Smooth muscle cell (in vitro differentiated cells): ENCODE measurements at regions not wholly inside any gene's neighbourhood (a gene's known extent, or its start where the extent isn't known, plus 50 kb on each side); places are given as distances from the start of the nearest gene placed in this dataset.

Experiments used
- DNase-seq: peaks from one replicate; lab custom pipeline; 2025; ENCODE audit not compliant: unreplicated experiment; lab: John Stamatoyannopoulos, UW
- H2AFZ ChIP-seq: fragments of 200-600 bp; sonication (generic); 2 replicates; pipeline ENCODE4 v1.6.0; 2016; ENCODE audit warnings: antibody characterized with exemption, low read depth, mild to moderate bottlenecking
- H3F3A ChIP-seq: fragments of 200-600 bp; sonication (generic); 2 replicates; pipeline ENCODE4 v1.6.0; 2017; ENCODE audit warnings: antibody characterized with exemption, low read depth
- H3K27ac ChIP-seq: fragments of 200-600 bp; sonication (generic); 2 replicates; pipeline ENCODE4 v1.5.1; 2016; ENCODE audit warnings: low read depth, mild to moderate bottlenecking
- H3K27me3 ChIP-seq: fragments of 200-600 bp; sonication (generic); 2 replicates; pipeline ENCODE4 v1.6.1; 2016; ENCODE audit warnings: low read depth, mild to moderate bottlenecking
- H3K36me3 ChIP-seq: fragments of 200-600 bp; sonication (generic); 2 replicates; pipeline ENCODE4 v1.5.1; 2016; ENCODE audit warnings: low read depth
- H3K4me1 ChIP-seq: fragments of 200-600 bp; sonication (generic); 2 replicates; pipeline ENCODE4 v1.5.1; 2016; ENCODE audit warnings: low read depth
- H3K4me2 ChIP-seq: fragments of 200-600 bp; sonication (generic); 2 replicates; pipeline ENCODE4 v1.6.0; 2016; ENCODE audit warnings: mild to moderate bottlenecking
- H3K4me3 ChIP-seq: fragments of 200-600 bp; sonication (generic); 2 replicates; pipeline ENCODE4 v1.5.1; 2016; ENCODE audit warnings: mild to moderate bottlenecking
- H3K79me2 ChIP-seq: fragments of 200-600 bp; sonication (generic); 2 replicates; pipeline ENCODE4 v1.6.0; 2016; ENCODE audit warnings: low read depth, mild to moderate bottlenecking
- H3K9ac ChIP-seq: fragments of 200-600 bp; sonication (generic); 2 replicates; pipeline ENCODE4 v1.6.0; 2016; ENCODE audit warnings: low read depth
- H3K9me3 ChIP-seq: fragments of 200-600 bp; sonication (generic); replicated peaks from 2 replicates; pipeline ENCODE4 v1.5.1; 2016; ENCODE audit warnings: low read depth
- H4K20me1 ChIP-seq: fragments of 200-600 bp; sonication (generic); 2 replicates; pipeline ENCODE4 v1.6.0; 2016; ENCODE audit warnings: low read depth
- CTCF ChIP-seq: fragments of 200-600 bp; sonication (generic); IDR thresholded peaks from 2 replicates; pipeline ENCODE4 v1.5.1; 2017; ENCODE audit warnings: borderline replicate concordance, mild to moderate bottlenecking, antibody characterized with exemption; ENCODE audit not compliant: insufficient read depth, poor library complexity, severe bottlenecking
- WGBS: methylation state at CpG from one replicate; pipeline ENCODE4 v1.1.7; 2016; ENCODE audit warnings: low lambda C conversion rate; 5-methylcytosine and 5-hydroxymethylcytosine counted together

GRCh38 chr14:53874704-53875103 lies 81.9 kb downstream of the BMP4 start:
- Histone ChIP-seq H3K9me3 (no peaks in the 10 kb centered on the region), H3K36me3 (no peaks in the 10 kb centered on the region), H3K9ac (no peak overlapping the region), H3K79me2 (no peaks in the 10 kb centered on the region), H2AFZ (no peak overlapping the region), H3F3A (no peaks in the 10 kb centered on the region), H3K4me1 (peaks cover 12% of the 10 kb centered on the region), H3K27ac (no peak overlapping the region), H4K20me1 (no peaks in the 10 kb centered on the region), H3K27me3 (no peaks in the 10 kb centered on the region), H3K4me2 (no peak overlapping the region), H3K4me3 (no peak overlapping the region)
- DNase-seq: no peak
- no peak for TF ChIP-seq CTCF
- WGBS: 94% methylated on average over 3 of the region's 3 CpGs

GRCh38 chr14:53872681-53873089 lies 83.9 kb downstream of the BMP4 start:
- peaks cover 12% of the 10 kb centered on the region for H3K4me1 ChIP-seq
- 86% methylated on average over 1 of the region's 1 CpG for WGBS
- H3F3A ChIP-seq: no peaks in the 10 kb centered on the region
- peak overlapping the region; percentile 10 for H3K27ac ChIP-seq
- peak overlapping the region; percentile 25 for H3K4me2 ChIP-seq
- no peaks in the 10 kb centered on the region for H3K27me3 ChIP-seq
- no peaks in the 10 kb centered on the region for H3K9me3 ChIP-seq
- H4K20me1 ChIP-seq: no peaks in the 10 kb centered on the region
- DNase-seq: no peak
- H3K36me3 ChIP-seq: no peaks in the 10 kb centered on the region
- H2AFZ ChIP-seq: peak overlapping the region; percentile 72
- no peak overlapping the region for H3K4me3 ChIP-seq
- H3K9ac ChIP-seq: no peak overlapping the region
- H3K79me2 ChIP-seq: no peaks in the 10 kb centered on the region
- no peak for TF ChIP-seq CTCF

GRCh38 chr14:53871951-53872350 lies 84.7 kb downstream of the BMP4 start:
- no peaks in the 10 kb centered on the region for H3K9me3 ChIP-seq
- DNase-seq: no peak
- no peaks in the 10 kb centered on the region for H3K36me3 ChIP-seq
- no peak overlapping the region for H3K4me3 ChIP-seq
- no peaks in the 10 kb centered on the region for H4K20me1 ChIP-seq
- WGBS: 58% methylated on average over 2 of the region's 2 CpGs
- peaks cover 12% of the 10 kb centered on the region for H3K4me1 ChIP-seq
- H3K79me2 ChIP-seq: no peaks in the 10 kb centered on the region
- H3K9ac ChIP-seq: no peak overlapping the region
- peak overlapping the region; percentile 25 for H3K4me2 ChIP-seq
- TF ChIP-seq CTCF: no peak
- H3K27ac ChIP-seq: peak overlapping the region; percentile 10
- H3F3A ChIP-seq: no peaks in the 10 kb centered on the region
- no peaks in the 10 kb centered on the region for H3K27me3 ChIP-seq
- peak overlapping the region; percentile 72 for H2AFZ ChIP-seq

- WGBS: 88% methylated on average over 3 of the region's 3 CpGs
- H3K79me2 ChIP-seq: no peaks in the 10 kb centered on the region
- DNase-seq: no peak
- H3K36me3 ChIP-seq: no peaks in the 10 kb centered on the region
- no peak overlapping the region for H2AFZ ChIP-seq
- no peaks in the 10 kb centered on the region for H3K27me3 ChIP-seq
- H3K4me2 ChIP-seq: no peak overlapping the region
- no peak overlapping the region for H3K4me3 ChIP-seq
- H3K9me3 ChIP-seq: no peaks in the 10 kb centered on the region
- H4K20me1 ChIP-seq: no peaks in the 10 kb centered on the region
- H3K27ac ChIP-seq: no peak overlapping the region
- no peak overlapping the region for H3K9ac ChIP-seq
- TF ChIP-seq CTCF: no peak
- peaks cover 12% of the 10 kb centered on the region for H3K4me1 ChIP-seq
- no peaks in the 10 kb centered on the region for H3F3A ChIP-seq
These were observed 85.6 kb downstream of the BMP4 start for GRCh38 chr14:53871011-53871410.
